Hematopoietic multipotent progenitor cell treated with erythropoietin and hydrocortisone succinate and interleukin-3 and kit ligand, for 4 days (in vitro differentiated cells): ENCODE measurements at regions not wholly inside any gene's neighbourhood (a gene's known extent, or its start where the extent isn't known, plus 50 kb on each side); places are given as distances from the start of the nearest gene placed in this dataset.

Source experiments
- DNase-seq: peaks from one replicate; pipeline ENCODE4 v3.0.0-alpha.2; 2015

DNA sequence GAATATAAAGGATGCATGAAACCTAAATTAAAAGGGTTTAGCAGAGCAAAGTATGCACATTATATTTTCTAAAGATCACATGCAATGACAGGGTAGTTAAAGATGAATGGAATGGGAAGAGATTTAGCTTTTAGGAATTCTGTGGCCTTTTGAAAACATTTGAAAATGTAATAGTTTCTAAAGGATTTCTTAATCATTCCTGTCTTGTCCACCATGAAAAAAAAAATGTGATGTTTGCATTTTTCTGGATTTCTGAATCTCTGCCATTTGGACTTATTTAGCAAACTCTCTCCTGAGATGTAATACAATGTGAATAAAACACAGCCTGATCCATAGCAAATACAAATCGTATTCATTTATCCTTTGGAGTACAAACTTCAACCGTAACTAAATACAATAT lies 126.6 kb upstream of the RAB11FIP2 start:
- no peak for DNase-seq

DNA sequence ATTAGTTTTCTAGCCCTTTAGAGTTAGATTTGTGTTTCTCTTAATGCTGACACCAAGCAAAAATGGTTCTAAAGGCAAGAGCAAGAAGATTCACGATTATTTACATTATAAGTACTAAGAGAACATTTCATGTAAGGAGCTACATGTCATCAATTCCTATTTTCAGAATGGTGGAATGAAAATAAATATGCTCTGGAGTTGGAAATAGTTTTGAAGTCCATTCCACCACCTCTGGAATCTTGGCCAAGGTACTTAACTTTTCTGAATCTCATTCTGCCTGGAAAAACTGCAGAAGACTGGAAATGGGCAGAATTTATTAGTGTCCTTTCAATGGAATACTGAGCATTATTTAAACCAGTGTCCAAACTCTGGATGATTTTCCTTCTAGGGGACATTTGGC lies 125.1 kb upstream of the RAB11FIP2 start:
- no peak for DNase-seq

- no peak for DNase-seq
Measured at GRCh38 chr10:118167056-118167700, 120.4 kb upstream of the RAB11FIP2 start.

DNA sequence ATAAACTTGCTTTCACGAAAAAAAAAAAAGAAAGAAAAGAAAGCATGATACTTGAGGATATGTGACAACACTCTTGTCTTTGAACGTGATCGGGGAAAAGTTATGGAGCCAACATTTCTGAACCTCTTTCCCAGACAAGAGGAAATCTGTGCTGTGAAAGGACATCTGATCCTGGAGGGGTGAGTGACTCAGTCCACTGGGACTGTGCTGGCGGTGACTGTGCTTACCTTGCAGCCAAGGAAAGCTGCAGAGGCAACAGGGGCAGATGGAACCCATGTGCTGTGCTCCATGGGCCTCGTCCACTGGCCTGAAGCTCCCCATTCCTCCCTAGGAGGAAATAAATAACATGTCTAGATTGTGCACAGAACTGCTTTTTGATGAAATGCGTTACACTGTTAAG lies 116.5 kb upstream of the RAB11FIP2 start:
- no peak for DNase-seq

DNA sequence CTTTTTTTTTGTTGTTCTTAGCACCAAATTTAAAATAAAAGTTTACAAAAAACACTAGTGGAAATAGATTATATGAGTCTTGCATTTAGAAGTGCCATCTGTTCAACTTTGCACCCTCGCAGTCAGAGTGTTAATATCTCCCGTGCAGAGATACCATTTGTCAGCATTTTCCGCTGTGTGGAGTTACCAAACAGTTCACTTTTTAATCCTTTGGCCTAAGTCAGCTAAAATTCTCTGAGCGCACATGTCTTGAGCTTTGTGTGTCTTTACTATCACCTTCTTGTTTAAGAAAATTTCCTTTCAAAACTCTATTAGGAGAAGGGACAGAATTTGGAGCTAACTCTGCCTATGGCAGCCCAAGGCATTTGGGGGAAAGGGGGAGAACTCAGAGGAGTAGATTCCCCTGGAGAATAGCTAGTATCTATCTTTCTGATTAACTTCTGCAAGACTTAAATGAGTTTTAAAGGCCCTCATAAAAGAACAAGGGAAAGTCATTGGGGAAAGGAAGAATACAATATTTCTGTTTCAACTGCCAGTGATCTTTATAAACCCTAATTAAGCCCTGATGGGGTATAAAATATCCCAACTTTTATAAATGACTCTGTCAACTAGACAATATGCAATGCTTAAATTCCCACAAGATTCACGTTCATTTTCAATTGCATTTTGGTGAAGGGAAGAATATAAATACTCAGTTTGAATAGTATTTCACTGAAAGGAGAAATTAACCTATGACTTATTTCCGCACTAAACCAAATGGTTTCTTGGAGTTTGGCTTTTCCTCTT lies 114.9 kb upstream of the RAB11FIP2 start:
- DNase-seq = no peak

DNA sequence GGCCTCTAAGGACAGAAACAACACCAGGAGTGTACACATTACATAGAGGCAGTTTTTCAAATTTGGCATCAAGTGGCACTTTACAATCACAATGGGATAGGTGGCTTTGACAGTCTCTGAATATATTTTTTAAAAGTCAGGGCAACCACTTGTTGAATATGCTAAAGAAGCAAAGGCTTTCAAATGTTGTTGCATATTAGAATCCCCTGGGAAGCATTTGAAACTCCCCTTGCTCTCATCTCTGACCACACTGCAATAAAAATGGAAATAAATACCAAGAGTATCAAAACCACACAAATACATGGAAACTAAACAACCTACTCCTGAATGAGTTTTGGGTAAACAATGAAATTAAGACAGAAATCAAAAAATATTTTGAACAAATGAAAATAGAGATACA lies 106.5 kb upstream of the RAB11FIP2 start:
- DNase-seq = no peak

GRCh38 chr10:118151461-118151860 lies 104.7 kb upstream of the RAB11FIP2 start:
- no peak for DNase-seq

DNA sequence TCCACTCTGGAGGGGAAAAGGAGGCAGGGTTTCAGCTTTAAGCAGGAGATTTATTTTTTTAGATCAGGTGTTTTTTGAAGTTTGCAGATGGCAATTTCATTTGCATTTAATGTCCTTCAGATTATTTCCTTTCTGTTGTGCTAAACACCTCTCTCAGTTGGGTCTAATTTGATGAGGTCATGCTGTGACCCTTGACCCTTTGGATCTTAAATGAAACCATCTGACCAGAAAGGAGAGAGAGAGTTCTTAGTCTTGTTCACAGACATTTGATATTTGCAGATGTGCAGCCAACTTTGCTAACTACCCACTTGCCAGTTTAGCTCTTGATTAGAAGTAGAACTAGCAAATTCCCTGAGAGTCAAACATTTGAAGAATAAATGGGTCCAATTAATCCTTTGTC lies 101.5 kb upstream of the RAB11FIP2 start:
- no peak for DNase-seq

- no peak for DNase-seq
Measured at GRCh38 chr10:118145256-118145655, 98.5 kb upstream of the RAB11FIP2 start.

DNA sequence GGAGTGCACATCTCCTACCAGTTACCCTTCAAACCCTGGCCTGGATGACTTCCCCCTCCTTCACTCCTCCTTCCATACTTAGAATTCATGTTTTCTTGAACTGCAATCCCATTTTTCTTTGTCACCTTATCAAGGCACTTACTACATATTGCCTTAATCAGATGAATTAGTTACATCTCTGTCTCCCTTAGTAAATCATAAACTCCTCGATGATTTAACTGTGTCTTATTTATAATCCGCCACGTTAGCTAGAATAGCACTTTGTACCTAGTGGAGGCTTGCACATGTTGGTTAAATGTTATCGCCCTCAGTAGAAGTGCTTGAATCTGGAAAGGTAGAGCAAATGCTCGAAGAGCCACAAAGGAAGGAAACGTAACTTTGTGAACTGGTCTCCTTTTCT lies 94.7 kb upstream of the RAB11FIP2 start:
- DNase-seq = no peak

DNA sequence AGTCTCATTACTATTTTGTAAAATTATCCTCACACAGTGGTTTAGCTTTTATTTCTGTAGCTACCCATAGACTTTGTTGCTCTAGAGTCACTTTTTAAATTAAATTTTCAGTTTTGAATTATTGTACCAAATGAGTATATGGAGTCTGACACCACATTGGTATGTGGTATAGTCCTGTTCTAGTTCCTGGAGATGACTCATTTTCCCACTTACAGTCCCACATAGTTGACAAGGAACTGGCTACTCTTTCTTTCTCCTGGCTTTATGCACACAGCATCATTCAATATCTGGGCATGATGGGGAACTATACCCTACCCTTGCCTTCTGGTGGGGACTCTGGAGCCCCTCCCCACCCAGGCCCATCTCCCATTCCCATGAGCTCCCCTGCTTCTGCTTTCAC lies 92.6 kb upstream of the RAB11FIP2 start:
- no peak for DNase-seq

- DNase-seq = no peak
Measured at GRCh38 chr10:118128675-118129074, 81.9 kb upstream of the RAB11FIP2 start.

DNA sequence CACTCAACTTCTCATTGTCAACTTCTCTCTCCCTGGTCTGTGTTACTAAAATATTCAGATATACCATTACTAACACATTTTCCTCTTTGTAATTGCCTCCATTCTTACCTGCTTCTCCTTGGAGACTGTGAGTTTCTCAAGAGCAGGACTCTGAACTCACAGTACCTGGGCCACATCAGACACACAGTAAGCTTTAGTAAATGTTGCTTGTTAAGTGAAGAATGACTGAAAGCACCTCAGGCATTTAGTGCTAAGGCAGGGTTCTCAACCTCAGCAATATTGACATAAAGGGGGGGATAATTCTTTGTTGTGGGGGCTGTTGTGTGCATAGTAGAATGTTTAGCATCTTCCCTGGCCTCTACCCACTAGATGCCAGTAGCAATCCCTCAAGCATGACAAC lies 72.0 kb upstream of the RAB11FIP2 start:
- no peak for DNase-seq

DNA sequence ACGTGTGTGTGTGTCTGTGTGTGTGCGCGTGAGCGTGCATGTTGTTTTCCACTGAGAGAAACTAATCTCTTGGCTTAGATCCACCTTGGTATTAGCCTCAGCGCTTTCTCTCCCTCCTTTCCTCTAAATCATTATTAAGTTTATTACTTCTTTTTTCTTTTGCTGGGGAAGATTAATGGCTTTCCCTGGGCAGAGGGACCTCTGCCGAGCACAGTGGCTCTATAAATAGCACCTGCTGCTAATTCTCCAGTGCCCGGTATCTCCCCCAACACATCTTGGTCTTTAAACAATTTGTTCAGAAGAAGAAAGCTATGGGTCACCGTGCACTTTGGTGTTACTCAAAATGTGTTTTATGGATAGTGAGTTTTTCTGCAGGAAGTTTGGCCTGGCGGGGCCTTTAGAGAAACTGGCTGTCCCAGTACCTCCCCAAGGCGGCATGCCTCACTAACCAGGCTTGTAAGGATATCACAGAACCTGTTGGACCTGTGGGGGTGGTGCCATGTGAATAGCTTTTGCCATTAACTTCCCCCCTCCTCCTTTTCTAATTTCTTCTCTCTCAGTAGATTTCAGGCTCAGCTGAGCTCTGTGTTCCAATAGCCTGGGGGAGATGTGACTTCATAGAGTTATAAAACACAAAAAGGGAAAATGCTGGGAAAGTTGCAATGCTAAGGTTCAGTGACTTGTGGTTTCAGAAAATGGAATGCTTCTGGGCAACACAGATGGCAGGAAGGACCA lies 70.1 kb upstream of the RAB11FIP2 start:
- no peak for DNase-seq

DNA sequence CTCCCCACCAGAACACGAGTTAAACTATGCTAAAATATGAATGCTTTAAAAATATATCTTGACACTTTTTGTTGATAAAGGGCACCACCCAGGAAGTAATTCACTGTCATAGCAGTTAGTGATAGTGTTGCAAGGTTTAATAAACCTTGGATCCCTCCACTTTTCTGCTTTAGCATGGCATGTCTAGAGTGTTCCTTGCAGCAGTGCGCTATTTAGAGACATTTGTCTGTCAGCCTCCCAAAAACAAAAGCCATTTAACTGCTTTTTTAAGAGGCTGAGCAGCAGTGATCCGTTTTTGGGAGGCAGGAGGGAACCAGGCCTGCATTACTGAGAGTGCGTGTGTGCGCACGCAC lies 69.6 kb upstream of the RAB11FIP2 start:
- DNase-seq = no peak

DNA sequence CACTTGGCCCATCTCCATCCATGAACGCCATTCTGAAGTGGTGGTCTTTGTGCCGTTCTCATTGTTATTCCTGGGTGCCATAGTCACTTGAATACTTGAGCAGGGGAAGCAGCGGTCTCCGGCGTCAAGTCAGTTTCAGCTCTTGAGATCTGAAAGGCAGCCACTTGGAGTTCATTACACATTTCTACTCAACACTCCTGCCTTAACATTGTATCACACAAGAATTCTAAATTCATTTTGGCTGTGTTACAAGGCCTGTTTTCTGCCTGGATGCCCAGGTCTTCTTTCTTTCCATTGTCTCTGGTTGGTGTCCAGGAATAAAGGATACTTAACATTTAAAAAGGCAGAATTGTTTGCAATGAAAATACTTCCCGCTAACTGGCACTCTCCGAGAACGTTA lies 69.0 kb upstream of the RAB11FIP2 start:
- DNase-seq = no peak

GRCh38 chr10:118114992-118115391 lies 68.3 kb upstream of the RAB11FIP2 start:
- no peak for DNase-seq

GRCh38 chr10:118112543-118113125 lies 65.9 kb upstream of the RAB11FIP2 start:
- no peak for DNase-seq

GRCh38 chr10:118110750-118111149 lies 64.0 kb upstream of the RAB11FIP2 start:
- no peak for DNase-seq

DNA sequence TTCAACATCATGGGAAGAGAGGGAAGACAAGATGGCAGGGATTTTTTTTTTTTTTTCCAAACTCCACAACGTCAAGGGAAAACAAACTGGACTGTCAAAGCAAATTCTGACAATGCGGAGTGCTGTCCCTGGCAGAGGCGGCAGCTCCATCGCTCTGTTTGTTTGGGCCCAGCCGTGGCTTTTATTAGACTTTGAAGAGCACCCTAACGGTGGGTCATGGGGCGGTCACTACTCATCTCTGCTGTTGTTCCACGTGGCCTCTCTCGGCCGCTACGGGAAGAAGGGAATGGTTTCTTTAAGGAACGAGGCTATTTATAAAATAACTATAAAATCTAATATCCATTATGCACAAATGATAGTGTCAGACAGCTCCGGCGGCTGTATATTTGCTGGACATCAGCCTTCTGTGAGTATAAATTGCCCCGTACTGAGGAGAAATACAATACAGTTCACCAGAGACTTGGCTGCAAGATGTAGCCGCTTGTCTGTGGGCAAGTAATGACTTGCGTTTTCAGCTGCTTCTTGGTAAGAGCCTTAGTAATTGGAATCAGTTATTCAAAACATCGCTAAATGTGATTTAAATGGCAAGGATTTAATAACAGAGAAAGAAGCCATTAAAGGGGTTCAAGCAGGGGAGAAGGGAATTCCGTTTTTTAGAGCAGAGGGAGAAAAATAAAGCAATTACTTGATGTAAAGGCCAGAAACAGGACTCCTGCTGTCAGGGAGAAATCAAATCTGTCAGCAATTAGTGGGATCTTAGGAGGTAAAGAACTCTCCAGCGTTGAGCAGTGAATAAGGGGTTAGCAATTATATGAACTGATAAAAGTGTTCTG lies 61.7 kb upstream of the RAB11FIP2 start:
- no peak for DNase-seq

- no peak for DNase-seq
Measured at GRCh38 chr10:118107541-118107940, 60.8 kb upstream of the RAB11FIP2 start.

- DNase-seq = no peak
Measured at GRCh38 chr10:118107040-118107439, 60.3 kb upstream of the RAB11FIP2 start.

DNA sequence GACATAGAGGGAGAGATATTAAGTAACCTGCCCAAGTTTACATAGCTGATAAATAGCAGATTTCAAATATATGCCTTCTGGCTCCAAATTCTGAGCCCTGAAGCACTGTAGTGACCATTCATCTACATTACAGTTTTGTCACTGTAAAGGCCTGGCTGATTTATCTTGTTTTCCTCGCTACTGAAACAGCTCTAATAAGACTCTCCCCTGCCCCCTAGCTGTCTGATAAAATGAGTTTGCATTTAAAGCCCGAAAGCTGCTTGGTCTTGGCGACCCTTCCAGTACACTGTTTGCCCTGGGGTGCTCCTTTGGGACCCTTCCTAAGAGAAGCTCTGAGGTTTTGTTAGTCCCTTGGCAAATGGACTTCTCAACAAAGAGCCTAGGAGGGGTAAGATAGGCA lies 59.7 kb upstream of the RAB11FIP2 start:
- DNase-seq = peak; percentile 57
